ENCODE measurements at regions not wholly inside any gene's neighbourhood (a gene's known extent, or its start where the extent isn't known, plus 50 kb on each side); places are given as distances from the start of the nearest gene placed in this dataset.

- no peak for DNase-seq
Observed at GRCh38 chr5:159768243-159768642, 148.0 kb upstream of the ADRA1B start.

- peak in 1 of 2 experiments; percentile 25 for DNase-seq
Observed at GRCh38 chr5:159772698-159773061, 143.6 kb upstream of the ADRA1B start.

GRCh38 chr5:159773062-159773924 is 143.0 kb upstream of the ADRA1B start:
- peak; percentile 27 to 31 for DNase-seq

GRCh38 chr5:159774476-159775031 is 141.7 kb upstream of the ADRA1B start:
- DNase-seq = no peak

GRCh38 chr5:159775890-159776289 is 140.4 kb upstream of the ADRA1B start:
- DNase-seq = no peak

- DNase-seq = no peak
Observed at GRCh38 chr5:159777049-159777660, 139.1 kb upstream of the ADRA1B start.

- DNase-seq = no peak
Observed at GRCh38 chr5:159779481-159779880, 136.8 kb upstream of the ADRA1B start.

GRCh38 chr5:159780246-159780645 is 136.0 kb upstream of the ADRA1B start:
- no peak for DNase-seq

GRCh38 chr5:159781626-159782157 is 134.6 kb upstream of the ADRA1B start:
- DNase-seq = no peak

- no peak for DNase-seq
Observed at GRCh38 chr5:159782197-159782994, 133.9 kb upstream of the ADRA1B start.

- DNase-seq = no peak
Observed at GRCh38 chr5:159782995-159783300, 133.3 kb upstream of the ADRA1B start.

GRCh38 chr5:159783726-159784247 is 132.5 kb upstream of the ADRA1B start:
- no peak for DNase-seq

GRCh38 chr5:159784993-159785392 is 131.3 kb upstream of the ADRA1B start:
- no peak for DNase-seq

GRCh38 chr5:159785656-159786055 is 130.6 kb upstream of the ADRA1B start:
- no peak for DNase-seq

GRCh38 chr5:159786201-159786600 is 130.1 kb upstream of the ADRA1B start:
- no peak for DNase-seq

- no peak for DNase-seq
Observed at GRCh38 chr5:159786901-159787691, 129.2 kb upstream of the ADRA1B start.

- DNase-seq = no peak
Observed at GRCh38 chr5:159787837-159788236, 128.4 kb upstream of the ADRA1B start.

- no peak for DNase-seq
Observed at GRCh38 chr5:159788835-159789331, 127.4 kb upstream of the ADRA1B start.

- no peak for DNase-seq
Observed at GRCh38 chr5:159792180-159792579, 124.1 kb upstream of the ADRA1B start.

GRCh38 chr5:159797261-159797970 is 118.9 kb upstream of the ADRA1B start:
- DNase-seq = no peak

- no peak for DNase-seq
Observed at GRCh38 chr5:159799701-159800100, 116.6 kb upstream of the ADRA1B start.
